GM12874 (cell line): ENCODE measurements at regions not wholly inside any gene's neighbourhood (a gene's known extent, or its start where the extent isn't known, plus 50 kb on each side); places are given as distances from the start of the nearest gene placed in this dataset.
A peak's percentile ranks its signal among the peaks of the same experiment; 100 is the strongest.

Experiments
- TF ChIP-seq, protein P1 (sequence below): IDR thresholded peaks from 2 replicates; pipeline ENCODE4 v1.5.1; 2011; ENCODE audit warnings: low read depth, mild to moderate bottlenecking, control low read depth, low read length, moderate library complexity; ENCODE audit not compliant: insufficient read depth

DNA sequence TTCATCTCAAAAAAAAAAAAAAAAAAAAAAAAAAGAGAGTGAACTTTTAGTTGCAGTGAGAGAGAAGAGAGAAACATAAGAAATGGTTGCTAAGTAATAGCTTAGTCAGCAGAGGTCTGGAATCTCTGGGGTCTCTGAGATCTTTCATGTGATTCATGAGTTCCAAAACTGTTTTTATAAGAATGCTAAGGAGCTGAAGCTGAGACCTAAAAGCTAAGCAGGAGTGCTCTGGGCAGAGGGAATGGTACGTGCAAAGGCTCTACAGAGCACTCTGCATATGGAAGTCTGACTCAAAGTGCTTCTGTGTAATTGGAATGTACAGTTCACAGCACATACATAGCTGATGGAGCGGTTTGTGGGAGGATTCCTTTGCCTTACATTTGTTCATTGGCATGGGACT lies 66.3 kb upstream of the LRIG1 start:
- TF ChIP-seq, protein P1, sequence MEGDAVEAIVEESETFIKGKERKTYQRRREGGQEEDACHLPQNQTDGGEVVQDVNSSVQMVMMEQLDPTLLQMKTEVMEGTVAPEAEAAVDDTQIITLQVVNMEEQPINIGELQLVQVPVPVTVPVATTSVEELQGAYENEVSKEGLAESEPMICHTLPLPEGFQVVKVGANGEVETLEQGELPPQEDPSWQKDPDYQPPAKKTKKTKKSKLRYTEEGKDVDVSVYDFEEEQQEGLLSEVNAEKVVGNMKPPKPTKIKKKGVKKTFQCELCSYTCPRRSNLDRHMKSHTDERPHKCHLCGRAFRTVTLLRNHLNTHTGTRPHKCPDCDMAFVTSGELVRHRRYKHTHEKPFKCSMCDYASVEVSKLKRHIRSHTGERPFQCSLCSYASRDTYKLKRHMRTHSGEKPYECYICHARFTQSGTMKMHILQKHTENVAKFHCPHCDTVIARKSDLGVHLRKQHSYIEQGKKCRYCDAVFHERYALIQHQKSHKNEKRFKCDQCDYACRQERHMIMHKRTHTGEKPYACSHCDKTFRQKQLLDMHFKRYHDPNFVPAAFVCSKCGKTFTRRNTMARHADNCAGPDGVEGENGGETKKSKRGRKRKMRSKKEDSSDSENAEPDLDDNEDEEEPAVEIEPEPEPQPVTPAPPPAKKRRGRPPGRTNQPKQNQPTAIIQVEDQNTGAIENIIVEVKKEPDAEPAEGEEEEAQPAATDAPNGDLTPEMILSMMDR, result no peak

GRCh38 chr3:66572090-66572675 lies 71.4 kb upstream of the LRIG1 start:
- TF ChIP-seq, protein P1, result no peak

GRCh38 chr3:66572938-66573710 lies 72.3 kb upstream of the LRIG1 start:
- TF ChIP-seq, protein P1, result peak; percentile 47

- TF ChIP-seq, protein P1, result no peak
These were observed 73.3 kb upstream of the LRIG1 start for GRCh38 chr3:66574091-66574490.

GRCh38 chr3:66577426-66578203 lies 76.8 kb upstream of the LRIG1 start:
- TF ChIP-seq, protein P1, result no peak

DNA sequence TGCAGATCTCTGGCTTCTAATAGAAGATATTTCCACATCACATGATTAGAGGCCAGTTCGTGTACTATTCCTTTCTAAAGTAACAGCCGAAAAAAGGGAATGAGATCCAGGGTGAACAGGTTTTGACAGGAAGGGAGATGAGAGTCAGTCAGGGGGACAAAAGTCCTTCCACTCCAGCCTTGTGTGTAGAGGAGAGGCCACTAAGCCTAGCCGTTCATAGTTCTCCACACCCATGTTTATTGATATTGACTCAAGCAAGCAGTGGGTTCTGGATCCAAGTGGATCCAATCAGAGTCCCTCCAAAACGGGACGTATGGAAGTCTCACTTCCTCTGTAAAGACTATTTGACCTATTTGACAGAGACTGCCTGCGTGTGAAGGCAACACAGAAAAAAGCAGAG lies 80.4 kb upstream of the LRIG1 start:
- TF ChIP-seq, protein P1, result no peak

- TF ChIP-seq, protein P1, result no peak
These were observed 82.0 kb upstream of the LRIG1 start for GRCh38 chr3:66582721-66583423.
